PFSK-1 (cell line): ENCODE measurements at regions not wholly inside any gene's neighbourhood (a gene's known extent, or its start where the extent isn't known, plus 50 kb on each side); places are given as distances from the start of the nearest gene placed in this dataset.

Experiments
- FOXP2 ChIP-seq: optimal IDR thresholded peaks from 2 replicates; pipeline ENCODE3; 2011; ENCODE audit warnings: borderline replicate concordance, control low read depth, inconsistent platforms; ENCODE audit not compliant: insufficient read depth; ENCODE audit errors: extremely low read length, extremely low read depth
- POLR2AphosphoS5 ChIP-seq: IDR thresholded peaks from 2 replicates; pipeline ENCODE4 v1.6.1; 2012; ENCODE audit warnings: low read depth, mild to moderate bottlenecking, control low read depth, low read length, moderate library complexity
- SIN3A ChIP-seq: IDR thresholded peaks from 2 replicates; pipeline ENCODE4 v1.6.1; 2012; ENCODE audit warnings: mild to moderate bottlenecking, low read length, moderate library complexity, borderline replicate concordance; ENCODE audit not compliant: insufficient read depth
- TAF1 ChIP-seq: IDR thresholded peaks from 2 replicates; pipeline ENCODE4 v1.6.1; 2012; ENCODE audit warnings: low read length, control low read depth, borderline replicate concordance; ENCODE audit not compliant: insufficient read depth
- TF ChIP-seq, protein P1 (sequence below), 2 experiments: IDR thresholded peaks; 2 replicates each; pipeline versions ENCODE4 v1.6.1 to v1.8.0; 2011 to 2012; ENCODE audit warnings: low read depth in 2 of 2, low read length in 2 of 2, control low read depth in 1 of 2, inconsistent platforms in 1 of 2, mild to moderate bottlenecking in 1 of 2, moderate library complexity in 1 of 2; ENCODE audit not compliant: insufficient read depth in 1 of 2

DNA sequence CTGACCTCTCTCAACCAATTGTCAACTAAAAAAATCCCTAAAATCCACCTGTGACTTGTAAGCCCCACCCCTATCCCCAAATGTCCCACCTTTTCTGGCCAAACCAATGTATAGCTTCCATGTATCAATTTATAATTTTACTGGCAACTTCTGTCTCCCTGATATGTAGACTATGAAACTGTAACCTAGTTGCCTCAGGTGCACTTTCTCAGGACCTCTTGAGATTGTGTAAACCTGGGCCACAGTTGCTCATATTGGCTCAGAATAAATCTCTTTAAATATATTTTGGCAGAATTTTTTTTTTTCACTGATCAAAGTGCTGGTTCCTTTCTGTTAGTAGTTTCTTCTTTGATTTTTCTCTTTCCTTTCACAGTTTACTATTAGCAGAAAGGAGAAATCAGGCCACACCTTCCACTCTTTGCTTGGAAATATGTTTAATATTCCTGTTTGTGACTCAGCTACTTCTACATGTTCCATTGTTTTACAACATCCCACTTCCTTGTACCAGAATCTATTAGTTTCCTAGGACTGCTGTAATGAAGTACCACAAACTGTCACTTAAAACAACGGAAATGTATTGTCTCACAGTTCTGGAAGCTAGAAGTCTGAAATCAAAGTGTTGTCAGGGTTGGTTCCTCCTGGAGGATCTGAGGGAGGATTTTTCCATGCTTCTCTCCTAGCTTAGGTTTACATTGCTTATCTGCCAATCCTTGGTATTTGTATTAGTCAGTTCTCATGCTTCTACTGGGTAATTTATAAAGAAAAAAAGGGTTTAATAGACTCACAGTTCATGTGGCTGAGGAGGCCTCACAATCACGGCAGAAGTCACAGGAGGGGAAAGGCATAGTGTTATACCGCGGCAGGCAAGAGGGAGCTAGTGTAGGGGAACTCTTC lies 801.2 kb upstream of the ARPP21 start:
- TF ChIP-seq SIN3A (no peak), POLR2AphosphoS5 (no peak), TAF1 (no peak), FOXP2 (no peak)
- TF ChIP-seq, protein P1, sequence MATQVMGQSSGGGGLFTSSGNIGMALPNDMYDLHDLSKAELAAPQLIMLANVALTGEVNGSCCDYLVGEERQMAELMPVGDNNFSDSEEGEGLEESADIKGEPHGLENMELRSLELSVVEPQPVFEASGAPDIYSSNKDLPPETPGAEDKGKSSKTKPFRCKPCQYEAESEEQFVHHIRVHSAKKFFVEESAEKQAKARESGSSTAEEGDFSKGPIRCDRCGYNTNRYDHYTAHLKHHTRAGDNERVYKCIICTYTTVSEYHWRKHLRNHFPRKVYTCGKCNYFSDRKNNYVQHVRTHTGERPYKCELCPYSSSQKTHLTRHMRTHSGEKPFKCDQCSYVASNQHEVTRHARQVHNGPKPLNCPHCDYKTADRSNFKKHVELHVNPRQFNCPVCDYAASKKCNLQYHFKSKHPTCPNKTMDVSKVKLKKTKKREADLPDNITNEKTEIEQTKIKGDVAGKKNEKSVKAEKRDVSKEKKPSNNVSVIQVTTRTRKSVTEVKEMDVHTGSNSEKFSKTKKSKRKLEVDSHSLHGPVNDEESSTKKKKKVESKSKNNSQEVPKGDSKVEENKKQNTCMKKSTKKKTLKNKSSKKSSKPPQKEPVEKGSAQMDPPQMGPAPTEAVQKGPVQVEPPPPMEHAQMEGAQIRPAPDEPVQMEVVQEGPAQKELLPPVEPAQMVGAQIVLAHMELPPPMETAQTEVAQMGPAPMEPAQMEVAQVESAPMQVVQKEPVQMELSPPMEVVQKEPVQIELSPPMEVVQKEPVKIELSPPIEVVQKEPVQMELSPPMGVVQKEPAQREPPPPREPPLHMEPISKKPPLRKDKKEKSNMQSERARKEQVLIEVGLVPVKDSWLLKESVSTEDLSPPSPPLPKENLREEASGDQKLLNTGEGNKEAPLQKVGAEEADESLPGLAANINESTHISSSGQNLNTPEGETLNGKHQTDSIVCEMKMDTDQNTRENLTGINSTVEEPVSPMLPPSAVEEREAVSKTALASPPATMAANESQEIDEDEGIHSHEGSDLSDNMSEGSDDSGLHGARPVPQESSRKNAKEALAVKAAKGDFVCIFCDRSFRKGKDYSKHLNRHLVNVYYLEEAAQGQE (IDR thresholded peaks at IDR 0.05; ENCODE audit: insufficient read depth in 1 of 2, low read depth in 2 of 2, low read length in 2 of 2) = no peak

DNA sequence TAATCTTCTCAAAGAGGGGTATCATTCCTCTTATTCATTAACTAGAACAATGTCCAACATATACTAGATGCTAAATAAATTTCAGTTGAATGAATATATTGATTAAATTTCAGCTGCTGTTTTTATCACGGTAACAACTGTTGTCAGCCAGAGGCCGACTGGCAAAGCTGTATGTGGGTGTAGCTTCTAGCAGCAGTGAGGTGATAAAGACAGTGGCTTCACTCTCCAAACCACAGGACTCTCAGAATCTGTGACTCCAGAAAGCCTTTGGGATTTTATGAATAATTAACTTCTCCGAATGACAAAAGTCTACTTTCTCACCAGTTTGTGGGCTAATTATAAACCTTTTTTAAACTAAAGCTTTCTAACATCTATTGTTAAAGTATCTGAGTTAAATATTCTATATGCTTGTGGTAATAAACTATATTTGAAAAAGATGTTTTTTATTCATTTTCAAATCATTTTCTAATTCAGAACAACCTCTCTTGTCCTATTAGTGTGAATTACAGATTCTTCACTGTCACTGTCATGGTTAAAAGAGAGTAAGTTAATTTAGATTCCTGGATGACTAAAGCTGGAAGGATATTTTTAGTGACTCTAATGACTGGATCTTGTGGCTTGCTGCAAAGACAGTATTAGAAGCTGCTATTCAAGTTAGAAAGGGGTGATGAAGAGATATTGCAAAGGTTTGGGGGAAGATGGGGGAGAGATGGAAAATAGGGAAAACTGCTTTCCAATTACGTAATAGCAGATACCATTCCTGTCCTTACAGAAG lies 796.4 kb upstream of the ARPP21 start:
- TF ChIP-seq FOXP2 = no peak
- no peak for TF ChIP-seq TAF1
- TF ChIP-seq POLR2AphosphoS5 = no peak
- TF ChIP-seq SIN3A = no peak
- TF ChIP-seq, protein P1 (IDR thresholded peaks at IDR 0.05; ENCODE audit: insufficient read depth in 1 of 2, low read depth in 2 of 2, low read length in 2 of 2) = no peak

DNA sequence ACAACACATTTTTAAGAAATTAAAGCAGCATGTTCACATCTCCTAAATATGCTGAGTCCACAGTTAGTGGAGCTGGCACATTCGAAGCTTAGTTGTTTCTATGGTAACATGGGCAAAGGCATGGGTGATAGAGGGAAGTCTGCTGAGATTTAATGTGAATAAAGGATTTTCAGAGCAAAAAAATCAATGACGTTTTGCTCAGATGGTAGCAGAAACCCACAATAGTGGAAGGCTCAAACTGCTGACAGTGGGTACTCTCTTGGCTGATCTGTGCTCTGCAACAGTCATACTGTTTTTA lies 795.1 kb upstream of the ARPP21 start:
- TF ChIP-seq SIN3A = no peak
- no peak for TF ChIP-seq POLR2AphosphoS5
- no peak for TF ChIP-seq FOXP2
- TF ChIP-seq, protein P1 (IDR thresholded peaks at IDR 0.05; ENCODE audit: insufficient read depth in 1 of 2, low read depth in 2 of 2, low read length in 2 of 2) = no peak
- no peak for TF ChIP-seq TAF1

DNA sequence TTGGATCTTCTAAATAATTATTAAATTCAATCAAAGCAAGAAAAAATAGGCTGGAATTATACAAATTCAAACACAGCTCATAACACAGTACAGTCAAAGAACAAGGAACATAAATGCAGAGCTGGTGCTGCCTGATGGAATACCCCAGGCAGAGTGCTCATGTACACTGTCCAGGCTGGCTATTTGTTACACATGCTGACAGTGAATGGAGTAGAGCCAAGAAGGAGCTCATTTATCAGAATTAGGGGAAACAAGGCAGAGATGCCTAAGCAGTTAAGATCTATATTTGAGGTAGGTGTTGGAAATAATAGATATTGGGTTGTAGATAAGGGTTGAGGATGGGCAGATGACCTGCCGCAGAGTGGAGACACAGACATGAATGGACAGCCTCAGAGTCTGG lies 788.2 kb upstream of the ARPP21 start:
- no peak for TF ChIP-seq POLR2AphosphoS5
- TF ChIP-seq, protein P1 (IDR thresholded peaks at IDR 0.05; ENCODE audit: insufficient read depth in 1 of 2, low read depth in 2 of 2, low read length in 2 of 2) = no peak
